ENCODE measurements at regions not wholly inside any gene's neighbourhood (a gene's known extent, or its start where the extent isn't known, plus 50 kb on each side); places are given as distances from the start of the nearest gene placed in this dataset.

DNA sequence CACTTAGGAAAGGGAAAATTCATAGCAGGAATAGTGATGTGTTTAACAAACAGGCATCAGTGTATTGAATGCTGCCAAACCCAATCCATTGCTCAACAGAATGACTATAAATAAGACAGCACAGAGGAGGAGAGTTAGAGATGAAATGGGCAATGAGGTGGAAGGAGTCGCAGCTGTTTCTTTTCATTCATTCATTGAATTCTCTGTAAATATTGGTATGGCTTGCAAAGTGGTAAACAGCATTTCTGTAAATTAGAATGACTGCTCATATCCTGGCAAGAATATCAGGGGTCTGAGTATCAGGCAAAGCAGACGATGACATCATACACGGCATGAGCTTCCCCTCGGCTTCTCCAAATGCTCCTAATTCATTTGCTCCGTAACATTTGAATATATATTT, 703.6 kb upstream of the SLC35B3 start:
- ChIA-PET CTCF (ENCODE audit: low intra/inter-chr PET ratio, low total read pairs) (no interaction called here), POLR2A (no interaction called here)
- Histone ChIP-seq H3K27ac (ENCODE audit: extremely low read length, insufficient read depth, low read length) (no peak overlapping the region), H3K9ac (ENCODE audit: insufficient read depth, low read depth, low read length) (no peak overlapping the region), H3K36me3 (replicated peaks in 1 of 2; ENCODE audit: control insufficient read depth in 1 of 2, insufficient read depth in 2 of 2, low read length in 2 of 2) (no peaks in the 10 kb centered on the region), H3K4me1 (ENCODE audit: insufficient read depth, low read length) (no peaks in the 10 kb centered on the region), H3K9me3 (ENCODE audit: low read length) (peaks cover 13% of the 10 kb centered on the region; the same call in 1 of the 2 replicates), H3K79me2 (ENCODE audit: insufficient read depth, low read length) (no peaks in the 10 kb centered on the region), H3K4me2 (ENCODE audit: low read depth, low read length) (no peak overlapping the region), H3K27me3 (ENCODE audit: control insufficient read depth in 1 of 2, insufficient read depth in 2 of 2, low read length in 2 of 2) (no peaks in the 10 kb centered on the region; a peak in 1 of 5 replicates), H3K4me3 (replicated peaks in 1 of 3; ENCODE audit: insufficient read depth in 1 of 3, low read depth in 2 of 3, low read length in 3 of 3) (no peak overlapping the region), H4K20me1 (ENCODE audit: insufficient read depth, low read length) (no peaks in the 10 kb centered on the region), H2AFZ (ENCODE audit: low read length) (no peak overlapping the region)
- BruUV-seq (replicated peaks), result no TSS peak
- 2% methylated on average over 5 of the region's 5 CpGs for WGBS (ENCODE audit: low lambda C conversion rate)
- DNase-seq (ENCODE audit: low spot score) (no peak), FAIRE-seq (no peak), ATAC-seq (no peak)
- in situ Hi-C loops (cut with HindIII; ENCODE audit: extremely low pct_ligation_motif_present, low pct_unique_long_range_greater_than_20kb), result no loop called here
- no peak for TF ChIP-seq ZNF644 (CRISPR knock-in tag; IDR thresholded peaks at IDR 0.05; ENCODE audit: low read depth)
- peak; percentile 69 for TF ChIP-seq ATF7 (IDR thresholded peaks at IDR 0.05)
- no peak for TF ChIP-seq ATF7 (CRISPR knock-in tag; IDR thresholded peaks at IDR 0.05)
- intact Hi-C loops (cut with micrococcal nuclease; ENCODE audit: unreplicated experiment), result no loop called here

DNA sequence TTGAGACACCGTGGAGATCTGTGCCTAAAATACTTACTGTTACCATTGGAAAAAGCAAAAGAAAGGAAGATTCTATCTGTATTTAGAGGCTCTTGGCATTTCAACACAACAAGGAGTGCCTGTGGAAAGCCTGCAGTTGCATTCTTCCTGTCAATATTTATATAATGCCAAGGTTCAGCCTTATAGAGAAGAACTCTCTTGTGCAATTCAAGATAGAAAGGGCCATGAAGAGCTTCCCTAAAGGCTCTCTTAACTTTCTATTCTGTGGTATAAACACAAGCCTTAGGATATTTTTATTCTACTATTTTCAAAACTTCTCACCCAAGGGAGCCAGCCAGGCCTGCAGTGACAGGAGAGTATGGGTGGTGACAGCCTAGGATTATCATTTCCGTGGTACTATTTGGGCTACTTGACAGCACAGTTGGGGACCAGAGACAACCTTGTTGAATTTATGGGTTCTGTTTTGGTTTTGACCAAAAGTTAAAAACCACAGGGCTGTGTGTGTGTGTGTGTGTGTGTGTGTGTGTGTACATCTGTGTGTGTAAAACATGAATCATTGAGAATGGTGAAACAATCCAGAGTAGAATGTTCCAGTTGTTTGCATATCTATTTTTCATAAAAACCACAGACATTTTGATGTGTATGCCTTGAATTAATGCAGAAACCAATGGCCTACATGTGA, 700.9 kb upstream of the SLC35B3 start:
- Histone ChIP-seq H3K9me3 (ENCODE audit: low read length) (no peaks in the 10 kb centered on the region), H3K79me2 (ENCODE audit: insufficient read depth, low read length) (no peaks in the 10 kb centered on the region), H2AFZ (ENCODE audit: low read length) (no peak overlapping the region), H4K20me1 (ENCODE audit: insufficient read depth, low read length) (no peaks in the 10 kb centered on the region), H3K36me3 (replicated peaks in 1 of 2; ENCODE audit: control insufficient read depth in 1 of 2, insufficient read depth in 2 of 2, low read length in 2 of 2) (no peaks in the 10 kb centered on the region), H3K27ac (ENCODE audit: extremely low read length, insufficient read depth, low read length) (no peak overlapping the region), H3K9ac (ENCODE audit: insufficient read depth, low read depth, low read length) (no peak overlapping the region), H3K4me3 (replicated peaks in 1 of 3; ENCODE audit: insufficient read depth in 1 of 3, low read depth in 2 of 3, low read length in 3 of 3) (no peak overlapping the region), H3K4me2 (ENCODE audit: low read depth, low read length) (no peak overlapping the region), H3K27me3 (ENCODE audit: control insufficient read depth in 1 of 2, insufficient read depth in 2 of 2, low read length in 2 of 2) (no peaks in the 10 kb centered on the region; a peak in 1 of 5 replicates), H3K4me1 (ENCODE audit: insufficient read depth, low read length) (no peaks in the 10 kb centered on the region)
- ATAC-seq, result no peak
- BruUV-seq (replicated peaks), result no TSS peak
- FAIRE-seq, result no peak
- intact Hi-C loops (cut with micrococcal nuclease; ENCODE audit: unreplicated experiment) (no loop called here), in situ Hi-C loops (cut with HindIII; ENCODE audit: extremely low pct_ligation_motif_present, low pct_unique_long_range_greater_than_20kb) (no loop called here)
- DNase-seq (ENCODE audit: low spot score), result no peak
- CTCF ChIA-PET (ENCODE audit: low intra/inter-chr PET ratio, low total read pairs), result no interaction called here
- POLR2A ChIA-PET, result no interaction called here
- 22% methylated on average over 2 of the region's 2 CpGs for WGBS (ENCODE audit: low lambda C conversion rate)
- TF ChIP-seq ZSCAN29 (CRISPR knock-in tag; conservative IDR thresholded peaks at IDR 0.05), result no peak
- no peak for TF ChIP-seq ZEB1 (IDR thresholded peaks at IDR 0.05; ENCODE audit: insufficient replicate concordance, low read depth)
- TF ChIP-seq, protein P1, sequence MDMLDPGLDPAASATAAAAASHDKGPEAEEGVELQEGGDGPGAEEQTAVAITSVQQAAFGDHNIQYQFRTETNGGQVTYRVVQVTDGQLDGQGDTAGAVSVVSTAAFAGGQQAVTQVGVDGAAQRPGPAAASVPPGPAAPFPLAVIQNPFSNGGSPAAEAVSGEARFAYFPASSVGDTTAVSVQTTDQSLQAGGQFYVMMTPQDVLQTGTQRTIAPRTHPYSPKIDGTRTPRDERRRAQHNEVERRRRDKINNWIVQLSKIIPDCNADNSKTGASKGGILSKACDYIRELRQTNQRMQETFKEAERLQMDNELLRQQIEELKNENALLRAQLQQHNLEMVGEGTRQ (IDR thresholded peaks at IDR 0.05; ENCODE audit: low read depth, low read length), result no peak
- TF ChIP-seq, protein P1 (CRISPR knock-in tag; IDR thresholded peaks at IDR 0.05; ENCODE audit: borderline replicate concordance), result no peak
- no peak for TF ChIP-seq MYNN (CRISPR knock-in tag; IDR thresholded peaks at IDR 0.05; ENCODE audit: low read depth)
- TF ChIP-seq ZFP41 (CRISPR knock-in tag; IDR thresholded peaks at IDR 0.05; ENCODE audit: borderline replicate concordance), result no peak
- TF ChIP-seq ZSCAN21 (CRISPR knock-in tag; IDR thresholded peaks at IDR 0.05; ENCODE audit: borderline replicate concordance), result no peak
- no peak for TF ChIP-seq GPN1 (CRISPR knock-in tag; IDR thresholded peaks at IDR 0.05; ENCODE audit: borderline replicate concordance)
- TF ChIP-seq, protein P2, sequence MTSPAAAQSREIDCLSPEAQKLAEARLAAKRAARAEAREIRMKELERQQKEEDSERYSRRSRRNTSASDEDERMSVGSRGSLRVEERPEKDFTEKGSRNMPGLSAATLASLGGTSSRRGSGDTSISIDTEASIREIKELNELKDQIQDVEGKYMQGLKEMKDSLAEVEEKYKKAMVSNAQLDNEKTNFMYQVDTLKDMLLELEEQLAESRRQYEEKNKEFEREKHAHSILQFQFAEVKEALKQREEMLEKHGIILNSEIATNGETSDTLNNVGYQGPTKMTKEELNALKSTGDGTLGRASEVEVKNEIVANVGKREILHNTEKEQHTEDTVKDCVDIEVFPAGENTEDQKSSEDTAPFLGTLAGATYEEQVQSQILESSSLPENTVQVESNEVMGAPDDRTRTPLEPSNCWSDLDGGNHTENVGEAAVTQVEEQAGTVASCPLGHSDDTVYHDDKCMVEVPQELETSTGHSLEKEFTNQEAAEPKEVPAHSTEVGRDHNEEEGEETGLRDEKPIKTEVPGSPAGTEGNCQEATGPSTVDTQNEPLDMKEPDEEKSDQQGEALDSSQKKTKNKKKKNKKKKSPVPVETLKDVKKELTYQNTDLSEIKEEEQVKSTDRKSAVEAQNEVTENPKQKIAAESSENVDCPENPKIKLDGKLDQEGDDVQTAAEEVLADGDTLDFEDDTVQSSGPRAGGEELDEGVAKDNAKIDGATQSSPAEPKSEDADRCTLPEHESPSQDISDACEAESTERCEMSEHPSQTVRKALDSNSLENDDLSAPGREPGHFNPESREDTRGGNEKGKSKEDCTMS (CRISPR knock-in tag; conservative IDR thresholded peaks at IDR 0.05), result no peak
- no peak for TF ChIP-seq CCDC6 (CRISPR knock-in tag; IDR thresholded peaks at IDR 0.05)
- TF ChIP-seq, protein P3, sequence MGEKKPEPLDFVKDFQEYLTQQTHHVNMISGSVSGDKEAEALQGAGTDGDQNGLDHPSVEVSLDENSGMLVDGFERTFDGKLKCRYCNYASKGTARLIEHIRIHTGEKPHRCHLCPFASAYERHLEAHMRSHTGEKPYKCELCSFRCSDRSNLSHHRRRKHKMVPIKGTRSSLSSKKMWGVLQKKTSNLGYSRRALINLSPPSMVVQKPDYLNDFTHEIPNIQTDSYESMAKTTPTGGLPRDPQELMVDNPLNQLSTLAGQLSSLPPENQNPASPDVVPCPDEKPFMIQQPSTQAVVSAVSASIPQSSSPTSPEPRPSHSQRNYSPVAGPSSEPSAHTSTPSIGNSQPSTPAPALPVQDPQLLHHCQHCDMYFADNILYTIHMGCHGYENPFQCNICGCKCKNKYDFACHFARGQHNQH (CRISPR knock-in tag; IDR thresholded peaks at IDR 0.05), result no peak

All from HepG2 (cell line).